B cell (primary cell): ENCODE measurements at regions not wholly inside any gene's neighbourhood (a gene's known extent, or its start where the extent isn't known, plus 50 kb on each side); places are given as distances from the start of the nearest gene placed in this dataset.

Source experiments
- EZH2 ChIP-seq: IDR thresholded peaks from 2 replicates; pipeline ENCODE4 v1.6.1; 2012; ENCODE audit warnings: borderline replicate concordance, low read depth, mild to moderate bottlenecking, moderate library complexity, low read length; ENCODE audit not compliant: insufficient read depth, poor library complexity, severe bottlenecking
- TF ChIP-seq, protein P1 (sequence below): fragments of 200-600 bp; IDR thresholded peaks from one replicate; pipeline ENCODE4 v1.8.0; 2022; ENCODE audit warnings: antibody characterized with exemption, mild to moderate bottlenecking

- TF ChIP-seq, protein P1, sequence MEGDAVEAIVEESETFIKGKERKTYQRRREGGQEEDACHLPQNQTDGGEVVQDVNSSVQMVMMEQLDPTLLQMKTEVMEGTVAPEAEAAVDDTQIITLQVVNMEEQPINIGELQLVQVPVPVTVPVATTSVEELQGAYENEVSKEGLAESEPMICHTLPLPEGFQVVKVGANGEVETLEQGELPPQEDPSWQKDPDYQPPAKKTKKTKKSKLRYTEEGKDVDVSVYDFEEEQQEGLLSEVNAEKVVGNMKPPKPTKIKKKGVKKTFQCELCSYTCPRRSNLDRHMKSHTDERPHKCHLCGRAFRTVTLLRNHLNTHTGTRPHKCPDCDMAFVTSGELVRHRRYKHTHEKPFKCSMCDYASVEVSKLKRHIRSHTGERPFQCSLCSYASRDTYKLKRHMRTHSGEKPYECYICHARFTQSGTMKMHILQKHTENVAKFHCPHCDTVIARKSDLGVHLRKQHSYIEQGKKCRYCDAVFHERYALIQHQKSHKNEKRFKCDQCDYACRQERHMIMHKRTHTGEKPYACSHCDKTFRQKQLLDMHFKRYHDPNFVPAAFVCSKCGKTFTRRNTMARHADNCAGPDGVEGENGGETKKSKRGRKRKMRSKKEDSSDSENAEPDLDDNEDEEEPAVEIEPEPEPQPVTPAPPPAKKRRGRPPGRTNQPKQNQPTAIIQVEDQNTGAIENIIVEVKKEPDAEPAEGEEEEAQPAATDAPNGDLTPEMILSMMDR = no peak
- TF ChIP-seq EZH2 = no peak
Measured at GRCh38 chr1:228974273-228974672, 239.0 kb downstream of the RHOU start.
